HG03520 (cell line): ENCODE measurements at regions not wholly inside any gene's neighbourhood (a gene's known extent, or its start where the extent isn't known, plus 50 kb on each side); places are given as distances from the start of the nearest gene placed in this dataset.
"Not testable (repeated sequence)": the region's sequence is repeated elsewhere in the genome, so short reads cannot be mapped to it uniquely, and the experiment has no call there.

Experiments
- ATAC-seq: cut with Tn5 transposase; IDR thresholded peaks from one replicate; pipeline ENCODE4 v1.9.1; 2021; ENCODE audit warnings: mild to moderate bottlenecking, moderate library complexity; ENCODE audit not compliant: unreplicated experiment

DNA sequence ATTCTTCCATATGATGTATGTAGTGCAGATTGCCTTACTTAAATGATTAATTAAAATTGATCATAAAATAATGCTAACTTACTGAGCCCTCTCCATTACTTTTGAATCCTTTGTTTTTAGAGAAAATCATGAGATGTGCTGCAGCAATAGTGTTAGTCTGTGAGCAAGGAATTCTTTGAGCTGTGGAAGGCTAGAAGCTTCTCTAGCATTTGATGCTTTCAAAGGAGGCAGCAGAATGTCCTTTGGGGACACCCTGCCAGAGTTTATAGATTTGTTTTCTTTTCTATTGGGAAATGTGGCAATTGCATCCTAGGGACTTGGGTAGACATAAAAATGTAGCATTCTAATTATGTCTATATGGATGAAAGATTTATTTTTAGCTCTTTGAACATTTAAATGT, 284.1 kb upstream of the SMIM30 start:
- ATAC-seq = no peak

DNA sequence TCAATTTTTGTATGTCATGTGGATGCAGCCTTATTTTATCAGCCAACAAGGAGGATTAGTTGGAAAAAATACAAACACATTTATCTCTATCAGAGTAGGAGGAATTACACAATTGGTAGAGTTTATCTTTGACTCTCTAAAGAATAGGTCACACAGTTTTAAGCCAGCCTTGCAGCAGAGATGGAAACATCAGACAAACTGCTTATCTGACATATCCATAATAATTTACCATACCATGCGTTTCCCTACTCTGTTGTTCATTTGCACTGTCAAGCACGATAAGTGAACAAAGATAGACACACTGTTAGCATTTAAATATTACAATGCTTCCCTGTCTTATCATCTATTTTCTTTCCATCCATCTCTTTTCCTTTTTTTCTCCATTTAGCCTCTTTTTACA, 283.7 kb upstream of the SMIM30 start:
- no peak for ATAC-seq

DNA sequence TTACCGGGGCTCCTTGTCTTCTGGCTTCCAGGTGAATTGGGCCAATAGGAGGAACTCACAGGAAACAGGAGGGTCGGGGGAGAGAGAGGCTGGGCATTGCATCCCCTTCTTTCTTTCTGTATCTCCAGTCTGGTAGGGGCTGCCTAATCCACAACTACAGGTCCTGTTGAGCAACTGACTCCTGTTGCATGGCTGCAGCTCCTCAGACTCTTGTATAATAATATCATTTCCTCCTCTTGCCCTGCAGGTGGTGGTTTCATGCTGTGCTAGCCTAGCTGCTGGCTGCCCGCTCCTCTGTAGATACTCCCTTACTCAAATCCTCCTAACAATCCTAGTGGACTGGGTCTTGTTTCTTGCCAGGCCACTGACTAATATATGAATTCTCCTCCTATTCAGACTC, 276.5 kb upstream of the SMIM30 start:
- ATAC-seq = no peak

DNA sequence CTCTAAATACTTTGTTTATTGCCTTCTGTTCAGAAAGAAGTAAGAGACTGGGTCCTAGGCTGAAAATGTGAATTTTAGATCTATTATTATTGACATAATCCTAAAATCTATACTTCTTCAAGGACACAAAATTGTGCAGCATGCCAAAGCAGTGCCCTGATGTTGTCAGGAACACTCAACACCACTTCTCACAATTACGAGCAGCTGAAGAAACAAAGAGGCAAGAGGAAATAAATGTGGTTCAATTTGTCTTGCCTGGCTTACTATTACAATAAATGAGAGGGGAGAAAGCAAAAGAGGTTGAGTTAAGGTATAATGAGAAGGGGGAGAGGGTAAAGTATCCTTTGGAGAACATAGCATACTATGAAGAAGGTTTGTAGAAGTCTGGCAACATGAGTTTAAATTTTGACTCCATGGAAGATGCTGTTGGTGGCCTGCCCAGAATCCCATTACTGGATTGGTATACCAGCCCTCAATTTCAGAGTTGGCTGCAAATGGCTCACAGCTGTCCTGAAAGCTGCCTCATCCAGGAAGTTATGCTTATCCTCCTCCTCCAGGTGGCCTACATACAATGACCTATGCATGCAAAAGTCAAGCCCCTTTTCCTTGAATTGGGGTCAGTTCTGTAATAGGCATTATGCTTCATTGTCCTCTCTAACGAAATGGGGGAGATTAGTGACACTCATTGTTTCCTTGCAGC, 274.6 kb upstream of the SMIM30 start:
- ATAC-seq = no peak

DNA sequence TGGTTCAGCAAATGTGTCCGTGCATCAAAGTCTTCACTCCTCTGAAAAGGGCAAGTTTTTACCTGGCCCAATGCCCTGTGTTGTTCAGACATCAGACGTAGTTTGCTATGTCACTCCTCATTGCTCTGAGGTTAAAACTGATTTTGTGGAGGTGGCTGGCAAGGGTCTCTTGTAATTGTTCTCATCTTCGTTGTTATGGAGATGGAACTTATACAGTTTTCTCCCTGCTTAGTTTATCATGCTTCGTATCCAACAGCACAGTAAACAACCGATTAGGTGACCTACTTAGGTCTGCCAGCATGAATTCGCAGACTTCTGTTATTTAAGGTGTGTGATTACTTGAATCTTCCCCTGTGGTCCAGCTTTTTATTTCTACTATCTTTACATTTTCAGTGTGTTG, 274.1 kb upstream of the SMIM30 start:
- ATAC-seq = no peak

DNA sequence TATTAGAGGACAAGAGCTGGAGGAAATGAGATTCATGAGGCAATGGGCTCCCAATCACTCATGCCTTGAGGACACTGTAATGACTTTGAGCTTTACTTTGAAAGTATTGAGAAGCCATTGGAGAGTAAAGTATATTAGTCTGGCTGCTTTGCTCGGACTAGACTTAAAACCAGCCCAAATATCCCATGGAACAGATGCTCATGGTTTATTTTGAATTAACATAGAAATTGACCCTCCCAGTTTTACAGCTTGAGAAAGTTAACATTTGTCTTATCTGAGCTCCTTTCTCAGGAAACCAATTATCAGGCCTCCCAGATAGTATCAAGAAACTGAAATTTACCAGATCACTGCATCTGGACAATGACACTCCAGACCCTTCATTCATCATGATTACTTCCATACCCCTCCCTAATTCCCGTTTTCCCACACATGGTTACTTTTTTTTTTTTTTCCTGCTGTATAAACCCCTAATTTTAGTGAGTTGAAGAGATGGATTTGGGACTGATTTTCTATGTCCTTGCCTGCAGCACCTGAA, 270.8 kb upstream of the SMIM30 start:
- no peak for ATAC-seq

DNA sequence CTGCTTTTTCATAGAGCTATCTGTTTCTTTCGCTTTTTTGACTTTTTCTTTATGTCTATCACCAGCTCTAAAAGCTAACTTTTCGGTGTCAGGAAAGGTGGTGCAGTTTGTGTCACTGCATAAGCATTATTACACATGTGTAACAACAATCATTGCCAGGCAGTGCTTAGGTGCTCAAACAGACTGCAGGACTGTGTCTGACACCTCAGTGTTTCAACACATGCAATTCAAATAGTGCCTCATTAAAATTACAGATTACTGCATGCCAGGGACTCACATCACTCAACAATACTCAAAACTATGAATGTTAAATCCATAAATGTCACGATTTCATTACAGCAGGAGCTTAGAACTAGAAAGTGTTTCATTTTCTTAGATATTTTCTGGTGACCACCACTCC, 265.3 kb upstream of the SMIM30 start:
- no peak for ATAC-seq

DNA sequence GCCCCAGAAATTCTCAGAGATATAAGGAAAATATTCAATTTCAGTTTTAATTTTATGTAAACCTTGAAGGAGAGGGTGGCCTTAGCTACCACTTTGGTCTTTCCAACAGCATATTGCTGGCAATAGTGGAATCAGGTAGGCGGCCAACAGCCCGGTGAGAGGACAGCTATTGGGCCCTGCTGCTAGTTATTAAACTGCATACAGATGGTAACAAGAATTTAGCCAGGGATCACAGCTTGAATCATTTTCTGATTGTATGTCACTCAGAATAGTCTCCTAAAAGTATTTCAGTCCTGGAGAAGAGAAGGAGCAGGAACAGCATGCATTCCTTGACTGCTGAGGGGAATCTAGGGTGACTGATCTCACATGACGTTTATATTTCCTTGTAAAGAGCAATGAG, 261.4 kb upstream of the SMIM30 start:
- ATAC-seq = no peak

DNA sequence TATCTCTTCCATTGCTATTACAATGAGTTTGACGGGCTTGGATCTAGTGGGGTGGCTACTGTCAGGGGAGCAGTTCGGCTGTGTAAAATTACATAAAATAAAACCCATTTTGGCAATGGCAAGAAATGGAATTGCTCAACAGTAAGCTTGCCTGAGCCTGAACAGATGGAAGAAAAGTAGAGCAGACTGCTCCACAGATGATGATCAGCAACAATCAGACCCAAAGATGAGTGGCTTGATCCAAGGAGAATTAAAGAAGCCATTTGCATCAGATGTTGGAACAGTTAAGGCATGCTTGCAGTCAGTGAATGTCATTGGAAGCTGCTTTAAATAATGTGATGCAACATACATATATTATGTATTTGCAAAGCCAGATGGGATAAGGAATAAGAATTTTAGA, 256.6 kb upstream of the SMIM30 start:
- no peak for ATAC-seq

DNA sequence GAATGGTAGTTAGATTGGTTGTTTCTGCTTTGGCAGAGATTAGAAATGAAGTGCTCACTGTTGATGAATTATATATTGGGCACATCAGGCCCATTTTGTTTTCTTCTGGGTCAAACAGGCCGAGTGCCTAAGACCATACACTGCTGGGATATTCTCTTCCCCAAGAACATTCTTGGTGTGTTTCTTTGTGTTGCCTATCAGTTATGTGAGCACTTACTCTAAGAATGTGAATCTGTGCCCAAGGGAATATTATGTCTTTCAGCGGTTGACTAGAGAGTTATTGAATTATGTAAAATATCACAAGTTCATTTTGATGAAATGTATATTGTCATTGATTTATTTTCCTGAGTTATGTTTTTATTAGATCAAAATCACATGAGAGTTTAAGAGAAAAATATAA, 255.5 kb upstream of the SMIM30 start:
- ATAC-seq = no peak

DNA sequence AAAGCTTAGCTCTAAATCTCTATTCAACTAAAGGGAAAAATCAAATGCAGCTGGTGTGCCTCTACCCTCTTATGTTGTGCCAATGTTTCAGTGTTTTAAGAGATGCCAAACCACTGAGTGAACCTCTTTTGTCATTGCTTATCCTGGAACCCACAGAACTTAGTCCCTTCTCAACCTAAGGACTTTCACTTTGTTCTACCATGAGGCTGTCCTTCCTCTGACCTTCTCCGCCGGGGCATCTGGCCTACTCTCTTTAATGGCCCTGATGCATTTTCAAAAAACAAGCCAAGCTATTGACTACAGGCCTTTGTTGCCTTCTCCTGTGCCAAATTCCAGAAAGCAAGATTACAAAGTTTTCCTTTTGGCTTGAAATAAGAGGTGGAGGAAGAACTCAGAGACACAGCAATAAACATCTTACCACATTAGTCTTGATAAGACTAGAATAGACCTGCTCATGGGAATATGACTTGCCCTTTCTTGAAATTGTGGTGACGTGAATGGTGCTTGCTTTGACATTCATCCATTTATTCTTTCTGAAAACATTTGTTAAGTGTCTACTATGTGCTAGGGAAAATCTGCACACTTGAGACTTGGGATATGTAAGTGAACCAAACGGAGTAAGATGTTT, 253.2 kb upstream of the SMIM30 start:
- ATAC-seq = no peak

DNA sequence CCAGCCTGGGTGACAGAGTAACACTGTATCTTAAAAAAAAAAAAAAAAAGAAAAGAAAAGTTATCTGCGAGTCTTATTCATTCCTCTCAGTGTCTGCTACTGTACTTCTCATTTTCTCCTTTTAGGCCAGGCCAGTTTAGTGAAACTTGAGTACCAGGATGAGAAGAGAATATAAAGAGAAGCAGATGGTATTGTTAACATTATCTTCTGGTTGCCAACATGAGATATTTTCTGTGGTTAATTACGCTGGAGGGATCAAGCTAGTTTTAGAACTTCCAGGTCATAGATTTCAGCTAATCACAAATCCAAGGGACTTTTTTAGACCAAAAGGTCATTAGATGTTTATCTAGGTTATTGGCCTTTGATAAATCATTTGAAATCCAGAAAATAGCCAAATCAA, 252.6 kb upstream of the SMIM30 start:
- ATAC-seq = no peak

DNA sequence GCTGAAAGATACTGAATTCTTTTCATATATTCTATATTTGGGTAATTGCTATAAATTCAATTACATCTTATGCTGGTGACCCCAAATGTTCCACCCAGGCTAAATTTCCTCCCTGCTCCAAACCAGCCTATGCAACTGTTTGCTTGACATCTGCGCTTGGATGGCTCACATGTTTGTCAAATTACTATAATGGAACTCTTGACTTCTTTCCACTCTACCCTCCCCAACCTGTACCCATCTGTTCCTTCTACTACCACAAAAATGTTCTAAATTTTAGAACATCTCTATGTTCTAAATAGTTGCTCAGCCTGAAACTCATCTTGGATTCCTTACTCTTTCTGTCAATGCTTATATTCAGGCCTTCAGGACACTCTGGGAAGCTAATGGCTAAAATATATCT, 249.9 kb upstream of the SMIM30 start:
- no peak for ATAC-seq

DNA sequence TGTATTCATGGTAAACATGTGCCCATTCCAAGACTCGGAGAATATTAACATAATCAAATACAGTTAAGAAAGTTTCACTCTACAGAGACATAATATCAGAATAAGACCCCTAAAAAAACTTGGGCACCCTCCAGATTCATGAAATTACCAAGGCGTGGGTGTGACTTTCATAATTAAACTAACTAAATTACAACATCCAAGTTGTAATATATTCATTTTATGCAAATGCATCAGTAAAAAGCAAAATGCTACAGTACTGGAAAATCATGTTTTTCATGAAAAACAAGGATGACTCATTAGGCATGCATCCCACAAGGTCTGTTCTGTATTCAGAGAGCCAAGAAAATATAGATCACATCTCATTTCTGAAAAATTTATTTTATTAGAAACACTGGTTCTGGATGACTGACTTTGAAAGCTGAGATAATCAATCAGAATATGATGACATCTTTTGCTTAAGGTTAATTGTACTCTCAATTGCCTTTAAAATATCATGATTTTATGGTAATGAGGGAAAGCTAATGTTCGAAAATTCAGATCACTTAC, 248.8 kb upstream of the SMIM30 start:
- no peak for ATAC-seq

DNA sequence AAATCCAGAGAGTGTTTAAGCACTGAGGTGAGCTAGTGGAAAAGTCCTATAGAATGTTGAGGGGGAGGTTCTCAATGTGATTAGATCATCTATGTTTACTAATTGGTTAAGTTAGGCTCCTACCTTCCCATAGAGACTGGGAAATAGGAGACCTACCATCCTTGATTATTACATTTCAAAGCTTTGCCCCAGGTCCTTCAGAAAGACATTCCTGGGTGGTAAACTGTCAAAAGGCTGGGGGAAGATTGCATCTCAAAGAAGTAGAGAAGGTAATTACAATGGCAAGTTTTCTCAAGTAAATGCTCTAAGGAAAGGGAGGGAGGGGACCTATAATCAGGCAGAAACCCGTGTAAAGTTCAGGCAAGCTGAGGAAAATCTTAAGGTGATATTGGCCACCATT, 247.8 kb upstream of the SMIM30 start:
- ATAC-seq = no peak

DNA sequence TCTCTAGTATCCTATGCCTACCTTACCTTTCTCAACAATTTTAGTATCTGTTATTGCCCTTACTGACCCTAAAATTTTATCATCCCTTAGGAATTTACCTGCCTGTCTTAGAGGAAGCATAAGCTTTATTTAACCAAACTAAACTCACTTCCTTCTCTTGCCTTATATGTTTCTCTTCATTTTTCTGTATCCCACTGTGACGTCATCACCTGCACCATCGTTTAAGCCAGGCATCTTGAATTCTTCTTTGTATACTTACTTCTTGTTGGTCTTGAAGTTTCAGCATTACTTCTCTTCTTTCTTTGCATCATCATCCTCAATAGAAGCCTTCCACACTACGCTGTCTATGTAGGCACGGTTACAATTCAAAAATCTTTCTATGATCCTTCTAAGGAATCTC, 231.0 kb upstream of the SMIM30 start:
- no peak for ATAC-seq

DNA sequence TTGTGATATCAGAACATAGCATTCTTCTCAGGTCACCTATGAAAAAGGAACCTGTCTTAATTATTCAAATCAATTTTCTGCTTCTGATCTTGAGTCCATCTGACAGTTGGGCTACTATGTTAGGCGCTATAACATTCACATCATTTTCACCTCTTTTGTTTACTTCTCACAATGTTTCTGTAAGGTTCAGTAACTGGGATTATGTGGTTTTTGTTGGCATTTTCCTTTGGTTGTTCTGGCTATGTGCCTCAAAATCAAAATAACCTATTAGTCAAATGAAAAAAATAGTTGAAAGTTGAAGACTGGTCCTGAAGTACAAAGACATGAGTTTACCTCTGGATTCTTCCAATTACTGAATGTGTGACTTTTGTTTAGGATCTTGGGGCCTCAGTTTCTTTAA, 221.3 kb upstream of the SMIM30 start:
- no peak for ATAC-seq

DNA sequence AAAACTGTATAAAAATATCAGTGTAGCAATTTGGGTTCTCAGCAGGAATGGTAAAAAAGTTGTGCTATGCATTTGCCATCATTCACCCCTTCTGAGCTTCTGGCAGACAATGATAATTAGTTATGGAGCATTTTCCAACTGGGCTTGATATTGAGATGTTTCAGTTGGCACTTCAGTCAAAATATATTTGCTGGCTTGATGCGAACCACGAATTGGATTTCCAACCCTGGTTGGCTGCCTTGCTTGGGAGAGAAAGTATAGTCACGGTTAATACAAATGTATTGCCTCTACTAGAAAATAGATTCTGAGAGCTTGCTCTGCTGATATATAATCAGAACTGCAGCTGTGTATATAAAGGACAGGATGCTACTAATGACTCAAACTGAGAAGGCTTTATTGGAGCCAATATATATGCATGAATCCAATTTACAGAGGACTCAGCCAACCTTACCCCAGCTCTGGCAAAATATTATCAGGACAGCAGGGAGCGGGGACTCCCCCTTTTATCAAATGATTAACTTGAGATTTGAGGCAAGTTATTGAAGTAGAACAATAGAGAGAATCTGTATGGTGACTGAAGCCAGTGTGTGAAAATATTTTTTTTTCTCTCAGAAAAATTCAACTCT, 219.8 kb upstream of the SMIM30 start:
- no peak for ATAC-seq

DNA sequence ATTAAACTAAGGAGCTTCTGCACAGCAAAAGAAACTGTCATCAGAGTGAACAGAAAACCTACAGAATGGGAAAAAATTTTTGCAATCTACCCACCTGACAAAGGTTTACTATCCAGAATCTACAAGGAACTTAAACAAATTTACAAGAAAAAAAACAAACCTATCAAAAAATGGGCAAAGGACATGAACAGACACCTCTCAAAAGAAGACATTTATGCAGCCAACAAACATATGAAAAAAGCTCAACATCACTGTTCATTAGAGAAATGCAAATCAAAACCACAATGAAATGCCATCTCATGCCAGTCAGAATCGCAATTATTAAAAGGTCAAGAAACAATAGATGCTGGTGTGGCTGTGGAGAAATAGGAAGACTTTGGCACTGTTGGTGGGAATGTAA, 218.5 kb upstream of the SMIM30 start:
- not testable (repeated sequence) for ATAC-seq

DNA sequence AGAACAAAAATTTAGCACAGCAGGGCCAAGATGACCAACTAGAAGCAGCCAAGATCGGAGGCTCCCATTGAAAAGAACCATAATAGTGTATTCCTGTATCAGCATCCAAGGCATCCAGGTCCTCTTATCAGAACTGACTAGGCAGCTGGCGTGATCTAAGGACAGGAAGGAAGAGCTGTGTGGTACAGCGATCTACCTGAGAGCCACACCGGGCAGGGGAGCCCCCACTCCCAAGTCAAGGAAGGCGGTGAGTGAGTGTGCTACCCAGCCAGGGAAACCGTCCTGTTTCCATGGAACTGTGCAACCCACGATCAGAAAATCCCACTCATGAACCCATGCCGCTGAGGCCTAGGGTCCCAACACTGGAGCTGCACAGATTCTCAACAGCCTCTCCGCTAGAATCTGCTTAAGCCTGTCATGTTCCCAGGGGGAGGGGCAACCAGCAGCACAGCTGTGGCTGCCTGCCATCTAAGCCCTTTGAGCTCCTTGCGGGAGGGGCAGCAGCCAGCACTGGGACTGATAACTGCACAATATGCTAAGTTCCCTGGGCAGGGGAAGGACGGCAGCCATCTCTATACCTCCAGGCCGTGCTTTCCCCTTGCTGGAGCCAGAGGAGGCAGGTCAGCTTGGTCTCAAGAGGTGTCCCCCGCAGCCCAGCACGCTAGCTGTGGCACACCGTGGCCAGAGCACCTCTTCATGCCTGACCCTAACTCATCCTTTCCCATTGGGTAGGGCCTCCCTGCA, 213.0 kb upstream of the SMIM30 start:
- ATAC-seq = no peak

DNA sequence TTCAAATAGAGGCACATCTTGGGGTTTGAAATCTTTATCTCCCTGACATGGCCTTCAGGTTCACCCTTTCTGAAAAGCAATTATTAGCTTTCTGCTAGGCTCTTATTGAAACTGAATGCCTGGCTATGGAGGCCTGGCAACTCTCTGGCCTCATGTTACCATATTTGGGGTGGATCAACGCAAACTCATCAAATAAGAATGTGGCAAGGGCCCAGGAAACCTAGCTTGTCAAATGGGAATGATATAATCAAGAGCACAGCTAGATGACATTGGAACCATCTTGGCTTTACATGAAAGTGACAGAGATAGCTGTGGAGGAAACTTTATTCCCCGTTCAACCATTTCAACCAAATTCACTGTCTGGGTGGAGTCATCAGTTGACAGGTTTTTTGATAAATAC, 202.8 kb upstream of the SMIM30 start:
- no peak for ATAC-seq
